SJSA1 (cell line): ENCODE measurements at regions not wholly inside any gene's neighbourhood (a gene's known extent, or its start where the extent isn't known, plus 50 kb on each side); places are given as distances from the start of the nearest gene placed in this dataset.

ENCODE experiments used
- DNase-seq, 2 experiments: peaks; one replicate each; pipeline ENCODE4 v3.0.0-alpha.2; 2015 to 2020; ENCODE audit warnings: low spot score in 2 of 2, low read depth in 1 of 2
- H3K27ac ChIP-seq: fragments of 250-450 bp; sonication (Bioruptor Pico); 2 replicates; pipeline ENCODE4 v1.5.1; 2020; ENCODE audit warnings: mild to moderate bottlenecking, moderate library complexity
- H3K27me3 ChIP-seq: fragments of 250-450 bp; sonication (Bioruptor Pico); replicated peaks from 2 replicates; pipeline ENCODE4 v1.5.1; 2020; ENCODE audit warnings: mild to moderate bottlenecking, moderate library complexity
- H3K36me3 ChIP-seq: fragments of 250-450 bp; sonication (Bioruptor Pico); 2 replicates; pipeline ENCODE4 v1.5.1; 2020; ENCODE audit warnings: mild to moderate bottlenecking
- H3K4me1 ChIP-seq: fragments of 250-450 bp; sonication (Bioruptor Pico); replicated peaks from 2 replicates; pipeline ENCODE4 v1.6.1; 2021; ENCODE audit warnings: mild to moderate bottlenecking
- H3K4me3 ChIP-seq: fragments of 250-450 bp; sonication (Bioruptor Pico); 2 replicates; pipeline ENCODE4 v1.5.1; 2020; ENCODE audit warnings: mild to moderate bottlenecking
- H3K9me3 ChIP-seq: fragments of 250-450 bp; sonication (Bioruptor Pico); replicated peaks from 2 replicates; pipeline ENCODE4 v1.5.1; 2020; ENCODE audit warnings: mild to moderate bottlenecking

DNA sequence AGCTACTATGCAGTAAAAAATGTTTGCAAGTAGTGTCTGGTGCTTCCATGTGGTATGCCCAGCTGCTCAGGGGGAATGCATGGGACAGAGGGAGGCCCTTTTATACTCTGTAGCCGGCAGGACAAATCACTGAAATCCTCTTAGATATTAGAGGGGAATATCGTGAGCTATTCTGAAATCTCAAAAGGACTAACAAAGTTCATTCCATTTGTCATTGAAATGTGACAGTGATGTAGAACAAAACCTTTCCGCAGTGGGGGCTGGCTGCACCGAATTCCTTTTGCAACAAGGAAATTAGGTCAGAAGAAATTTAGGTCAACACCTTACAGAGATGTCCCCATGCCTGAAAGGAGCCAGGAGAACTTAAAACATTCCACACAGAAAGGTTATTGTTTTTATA, 72.4 kb upstream of the MEF2C start:
- Histone ChIP-seq H3K27ac (no peak overlapping the region), H3K9me3 (no peaks in the 10 kb centered on the region), H3K27me3 (no peaks in the 10 kb centered on the region), H3K4me3 (no peak overlapping the region), H3K4me1 (no peaks in the 10 kb centered on the region), H3K36me3 (no peaks in the 10 kb centered on the region)
- no peak for DNase-seq

DNA sequence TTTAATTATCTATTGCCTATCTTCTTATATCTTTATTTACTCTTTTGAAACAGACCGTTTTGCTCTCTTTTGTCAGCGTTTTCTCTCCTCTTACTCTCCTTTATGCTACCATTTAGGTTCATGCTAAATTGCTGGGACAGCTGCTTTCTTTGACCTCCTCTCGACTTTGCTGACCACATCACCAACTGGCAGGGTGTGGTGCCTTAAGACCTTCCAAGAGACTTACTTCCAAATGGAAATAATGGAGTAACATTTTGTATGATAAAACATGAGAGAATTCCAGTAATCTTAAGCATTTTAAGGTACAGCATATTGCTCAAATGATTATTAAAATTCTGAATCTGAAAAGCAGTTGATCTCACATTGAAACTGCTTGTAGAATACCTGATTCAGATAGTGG, 71.5 kb upstream of the MEF2C start:
- no peak overlapping the region for H3K27ac ChIP-seq
- H3K9me3 ChIP-seq, result no peaks in the 10 kb centered on the region
- H3K4me1 ChIP-seq, result no peaks in the 10 kb centered on the region
- no peak for DNase-seq
- no peaks in the 10 kb centered on the region for H3K36me3 ChIP-seq
- H3K27me3 ChIP-seq, result no peaks in the 10 kb centered on the region
- H3K4me3 ChIP-seq, result no peak overlapping the region

DNA sequence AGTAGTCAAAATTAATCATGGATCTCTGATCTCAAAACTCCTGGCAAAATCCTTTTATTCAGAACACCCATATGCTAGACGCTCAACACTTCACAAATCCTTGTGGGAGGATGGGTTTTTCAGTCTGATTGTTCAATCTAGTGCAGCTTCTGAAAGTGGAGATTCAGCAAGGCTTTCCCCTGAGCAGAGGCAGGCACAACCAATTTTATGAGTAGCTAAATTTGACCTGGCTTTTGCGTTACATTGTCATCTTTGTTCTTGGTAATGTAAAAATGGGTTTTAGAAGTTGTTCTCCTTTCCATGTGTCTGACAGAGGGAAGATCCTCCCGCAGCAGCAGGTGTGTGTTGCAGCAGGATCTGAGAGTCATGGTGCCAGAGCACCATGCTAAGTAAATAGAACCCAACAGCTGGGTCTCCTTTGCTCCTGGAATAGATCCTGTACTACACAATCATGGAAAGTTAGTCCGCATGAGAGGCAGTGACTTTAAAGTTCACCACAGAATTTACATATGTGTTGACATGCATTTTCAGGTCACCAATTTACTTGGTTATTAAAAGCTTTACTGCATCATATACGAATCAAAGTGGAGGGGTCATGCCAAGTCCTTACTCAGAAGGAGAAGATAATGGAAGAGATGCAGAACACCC, 70.1 kb upstream of the MEF2C start:
- Histone ChIP-seq H3K9me3 (no peaks in the 10 kb centered on the region), H3K27me3 (no peaks in the 10 kb centered on the region), H3K4me3 (no peak overlapping the region), H3K27ac (no peak overlapping the region), H3K4me1 (no peaks in the 10 kb centered on the region), H3K36me3 (no peaks in the 10 kb centered on the region)
- no peak for DNase-seq

DNA sequence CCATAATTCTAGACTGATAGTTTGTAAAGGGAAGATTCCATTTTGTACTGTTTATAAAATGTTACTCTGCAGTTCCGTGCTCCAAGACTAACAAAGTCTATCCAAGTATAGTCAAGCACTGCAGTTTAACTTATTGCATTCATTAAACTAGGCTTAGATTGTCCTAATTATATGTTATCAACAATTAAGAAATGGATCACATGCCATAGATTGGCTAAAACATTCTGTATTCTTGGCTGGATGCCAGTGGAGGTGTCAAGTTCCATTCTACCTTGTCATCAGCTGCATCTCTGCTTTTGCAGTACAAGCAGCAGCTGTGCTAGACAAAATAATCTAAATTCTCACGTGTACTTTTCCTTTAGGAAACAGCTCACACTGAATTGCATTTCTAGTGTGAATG, 69.4 kb upstream of the MEF2C start:
- no peaks in the 10 kb centered on the region for H3K27me3 ChIP-seq
- H3K27ac ChIP-seq, result no peak overlapping the region
- no peaks in the 10 kb centered on the region for H3K9me3 ChIP-seq
- no peaks in the 10 kb centered on the region for H3K36me3 ChIP-seq
- no peak overlapping the region for H3K4me3 ChIP-seq
- H3K4me1 ChIP-seq, result no peaks in the 10 kb centered on the region
- no peak for DNase-seq

DNA sequence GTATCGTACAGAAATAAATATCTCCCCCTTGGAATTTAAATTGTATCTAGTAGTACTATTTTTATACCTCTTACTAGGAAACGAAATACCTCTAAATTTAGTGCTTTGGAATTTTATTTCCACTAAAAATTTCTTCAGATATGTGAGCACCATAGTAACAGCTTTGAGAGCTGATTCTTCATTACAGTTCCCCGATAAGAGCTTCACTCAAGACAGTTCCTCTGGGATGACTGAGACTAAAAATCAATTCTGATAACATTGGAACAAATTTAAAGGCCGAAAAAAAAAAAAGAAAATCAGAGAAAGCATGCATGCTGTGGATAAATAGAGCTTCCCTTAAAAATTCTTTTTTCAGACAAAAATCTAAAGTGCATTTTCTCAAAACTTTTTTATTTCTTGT, 68.5 kb upstream of the MEF2C start:
- no peak overlapping the region for H3K4me3 ChIP-seq
- no peak overlapping the region for H3K27ac ChIP-seq
- H3K36me3 ChIP-seq, result no peaks in the 10 kb centered on the region
- H3K9me3 ChIP-seq, result no peaks in the 10 kb centered on the region
- no peaks in the 10 kb centered on the region for H3K27me3 ChIP-seq
- no peaks in the 10 kb centered on the region for H3K4me1 ChIP-seq
- no peak for DNase-seq

DNA sequence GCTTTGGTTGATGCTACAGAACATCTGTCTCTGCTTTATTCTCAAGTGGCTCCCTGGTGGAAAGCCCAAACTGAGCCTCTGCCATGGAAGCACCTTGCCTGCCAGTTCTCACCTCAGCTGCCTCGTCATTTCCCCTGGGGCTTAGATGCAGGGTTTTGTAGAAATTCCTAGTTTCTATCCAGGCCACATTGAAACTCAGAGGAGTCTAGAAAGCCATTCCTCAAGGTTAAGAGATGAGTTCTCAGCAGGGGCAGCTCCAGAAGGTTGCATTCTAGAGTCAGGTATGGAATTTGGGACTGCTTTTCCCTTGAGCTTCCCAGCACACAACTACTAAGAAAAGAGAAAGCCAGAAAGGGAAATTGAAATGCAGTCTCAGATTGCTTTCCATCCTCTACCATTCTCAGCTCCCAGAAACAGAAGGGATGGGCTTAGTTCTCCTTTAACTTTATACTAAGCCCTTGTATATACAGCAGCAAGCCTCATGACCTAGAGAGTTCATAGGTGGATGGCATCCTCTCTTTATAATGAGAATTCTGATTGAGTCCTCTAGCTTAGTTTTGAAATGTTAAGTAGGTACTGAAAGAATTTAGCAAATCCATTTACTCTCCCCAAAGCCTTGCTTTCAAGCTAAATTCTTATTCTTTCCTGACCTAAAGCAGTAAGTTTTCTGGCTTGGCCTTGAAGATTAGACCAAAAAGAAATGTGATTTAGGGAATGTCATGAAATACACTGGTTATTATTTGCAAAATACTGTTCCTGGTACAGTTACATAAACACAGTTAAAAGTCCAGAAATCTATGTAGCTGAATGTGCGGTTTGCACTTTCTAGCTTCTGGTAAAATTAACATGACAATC, 66.0 kb upstream of the MEF2C start:
- Histone ChIP-seq H3K4me3 (no peak overlapping the region), H3K4me1 (peaks cover 16% of the 10 kb centered on the region), H3K27me3 (no peaks in the 10 kb centered on the region), H3K36me3 (no peaks in the 10 kb centered on the region), H3K9me3 (no peaks in the 10 kb centered on the region), H3K27ac (no peak overlapping the region)
- no peak for DNase-seq

DNA sequence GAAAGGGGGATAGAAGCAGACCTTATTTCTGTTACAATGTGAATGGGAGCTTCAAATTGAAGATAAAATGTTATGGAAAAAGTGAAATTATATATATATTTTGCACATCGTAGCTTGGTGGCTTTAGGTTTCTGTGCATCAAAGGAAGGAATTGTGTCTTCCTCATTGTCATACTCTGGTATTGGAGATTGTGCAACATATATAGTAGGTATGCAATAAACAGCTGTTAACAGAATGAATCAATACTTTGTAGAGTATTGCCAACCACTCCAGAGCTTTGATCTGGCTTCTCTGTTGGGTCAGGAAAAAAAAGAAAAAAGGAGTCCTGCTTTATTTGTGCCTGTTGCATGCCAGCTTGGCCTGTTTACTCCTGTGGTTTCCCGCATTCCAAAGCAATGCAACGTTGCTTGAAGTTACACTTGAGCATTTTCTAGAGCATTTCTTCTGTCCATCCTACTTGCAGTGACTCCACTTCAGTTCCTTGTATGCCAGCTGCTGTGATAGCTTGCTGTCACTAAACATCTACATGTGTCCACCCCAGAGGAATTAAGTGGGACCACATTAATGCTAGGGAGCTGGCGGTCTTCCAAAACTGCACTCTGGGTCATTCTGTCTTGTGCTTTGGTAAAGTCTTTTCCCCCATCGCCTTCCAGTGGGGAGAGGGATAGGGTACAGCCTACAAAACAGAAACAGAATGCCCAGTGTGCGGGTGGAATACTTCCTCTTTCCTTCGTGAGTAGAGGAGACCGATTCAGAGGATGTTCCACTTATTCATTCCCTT, 62.0 kb upstream of the MEF2C start:
- no peaks in the 10 kb centered on the region for H3K36me3 ChIP-seq
- H3K4me1 ChIP-seq, result peaks cover 50% of the 10 kb centered on the region
- no peaks in the 10 kb centered on the region for H3K27me3 ChIP-seq
- H3K4me3 ChIP-seq, result no peak overlapping the region
- H3K27ac ChIP-seq, result no peak overlapping the region
- peak; percentile 62 to 82 for DNase-seq
- H3K9me3 ChIP-seq, result no peaks in the 10 kb centered on the region

DNA sequence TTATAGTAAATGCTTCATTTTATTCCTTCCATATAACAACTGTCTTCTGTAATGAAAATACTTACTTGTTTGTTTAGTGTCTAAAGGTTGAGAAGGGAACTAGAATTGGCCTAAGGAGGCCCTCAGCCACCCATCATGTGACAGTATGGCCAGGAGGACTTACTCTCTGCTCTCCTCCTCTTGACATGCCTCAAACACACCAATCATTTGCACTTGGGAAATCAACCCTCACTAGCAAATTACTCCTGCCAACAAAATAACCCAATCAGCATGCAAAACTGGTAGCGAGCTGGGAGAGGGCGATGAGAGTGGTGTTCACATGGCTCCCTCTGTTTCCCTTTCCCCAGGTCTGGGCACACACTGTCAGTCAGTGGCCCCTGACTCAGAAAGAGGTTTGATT, 58.6 kb upstream of the MEF2C start:
- H3K4me3 ChIP-seq, result no peak overlapping the region
- H3K27me3 ChIP-seq, result no peaks in the 10 kb centered on the region
- peaks cover 54% of the 10 kb centered on the region for H3K4me1 ChIP-seq
- no peaks in the 10 kb centered on the region for H3K9me3 ChIP-seq
- DNase-seq, result no peak
- H3K27ac ChIP-seq, result peak overlapping the region; percentile 37
- no peaks in the 10 kb centered on the region for H3K36me3 ChIP-seq

DNA sequence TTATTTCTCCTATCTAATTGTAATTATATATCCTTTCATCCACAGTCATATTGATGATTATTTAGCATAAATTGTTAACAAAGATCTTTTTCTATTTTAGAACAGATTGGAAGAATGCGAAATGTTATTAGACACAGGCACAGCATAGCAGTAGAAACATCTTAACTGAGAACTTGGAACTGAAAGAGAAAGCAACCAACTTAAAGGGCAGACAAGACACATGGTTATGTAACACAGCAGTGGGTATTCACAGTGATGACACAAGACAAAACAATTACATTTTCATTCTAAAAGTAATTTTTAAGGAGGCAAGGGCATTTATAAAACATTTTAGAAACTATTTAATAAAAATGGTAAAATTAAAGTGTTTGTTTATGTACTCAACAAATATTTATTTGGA, 57.7 kb upstream of the MEF2C start:
- Histone ChIP-seq H3K4me1 (peaks cover 57% of the 10 kb centered on the region), H3K36me3 (no peaks in the 10 kb centered on the region), H3K9me3 (no peaks in the 10 kb centered on the region), H3K27ac (no peak overlapping the region), H3K4me3 (no peak overlapping the region), H3K27me3 (no peaks in the 10 kb centered on the region)
- no peak for DNase-seq

DNA sequence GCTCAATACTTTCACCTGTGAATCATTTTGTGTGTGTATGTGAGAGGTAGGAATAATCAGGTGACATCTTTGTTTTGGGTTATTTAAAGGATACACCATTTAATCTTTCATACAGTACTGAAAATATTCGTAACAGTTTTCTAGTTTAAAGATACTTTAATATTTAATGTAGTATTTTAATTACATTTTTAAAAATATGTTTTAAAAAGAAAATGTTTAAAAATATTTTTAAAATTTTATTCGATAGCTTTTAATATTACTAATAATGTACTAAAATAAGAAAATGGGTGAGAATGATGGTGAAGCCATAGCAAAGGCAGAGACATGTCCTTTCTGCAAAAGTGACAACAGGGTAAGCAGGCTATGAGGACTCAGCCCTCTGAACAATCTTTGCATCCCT, 56.3 kb upstream of the MEF2C start:
- no peak overlapping the region for H3K27ac ChIP-seq

DNA sequence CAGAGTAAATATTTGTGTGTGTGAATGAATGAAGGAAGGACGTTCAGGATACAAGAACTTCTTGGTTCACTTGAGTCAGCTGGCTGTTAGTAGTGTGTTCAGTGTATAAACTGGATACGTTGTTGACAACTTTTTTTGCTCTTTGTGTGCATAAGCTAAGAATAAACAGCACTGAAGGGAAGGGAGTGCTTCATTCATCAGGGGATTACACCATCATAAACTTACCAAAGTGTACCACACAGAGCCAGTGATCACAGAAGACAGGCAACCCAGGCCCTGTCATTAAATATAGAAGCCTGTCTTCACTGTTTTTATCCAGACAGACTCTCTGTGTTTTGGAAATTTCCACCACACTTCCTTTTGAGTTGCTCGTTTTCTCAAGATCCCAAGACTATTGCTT, 55.5 kb upstream of the MEF2C start:
- no peaks in the 10 kb centered on the region for H3K27me3 ChIP-seq
- H3K4me1 ChIP-seq, result peaks cover 36% of the 10 kb centered on the region
- H3K36me3 ChIP-seq, result no peaks in the 10 kb centered on the region
- no peak overlapping the region for H3K4me3 ChIP-seq
- no peak for DNase-seq
- no peaks in the 10 kb centered on the region for H3K9me3 ChIP-seq
- H3K27ac ChIP-seq, result no peak overlapping the region

More for the DNA sequence above, 56.3 kb upstream of the MEF2C start:
- no peaks in the 10 kb centered on the region for H3K27me3 ChIP-seq
- H3K36me3 ChIP-seq, result no peaks in the 10 kb centered on the region
- peaks cover 44% of the 10 kb centered on the region for H3K4me1 ChIP-seq
- no peak overlapping the region for H3K4me3 ChIP-seq
- no peaks in the 10 kb centered on the region for H3K9me3 ChIP-seq
- DNase-seq, result no peak

DNA sequence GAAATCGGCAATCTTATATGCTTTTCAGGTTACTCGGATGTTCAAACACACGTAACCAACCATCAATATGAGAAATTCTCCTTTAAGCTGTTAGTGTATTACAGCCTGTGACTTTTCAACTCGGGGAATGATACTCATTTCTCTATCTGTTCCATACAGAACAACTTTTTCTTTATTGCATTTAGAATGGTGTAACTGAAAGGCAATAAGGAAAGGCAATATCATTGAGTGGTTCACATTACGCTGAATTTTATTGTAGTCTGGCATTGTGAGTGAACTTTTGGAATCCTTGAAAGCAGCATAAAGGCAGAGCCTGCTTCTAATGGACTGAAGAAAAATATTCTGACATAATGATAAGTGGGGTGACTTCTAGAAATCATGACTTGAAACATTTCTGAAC, 54.4 kb upstream of the MEF2C start:
- H3K4me1 ChIP-seq, result peaks cover 26% of the 10 kb centered on the region
- no peak for DNase-seq
- no peaks in the 10 kb centered on the region for H3K27me3 ChIP-seq
- no peak overlapping the region for H3K27ac ChIP-seq
- H3K36me3 ChIP-seq, result no peaks in the 10 kb centered on the region
- no peaks in the 10 kb centered on the region for H3K9me3 ChIP-seq
- no peak overlapping the region for H3K4me3 ChIP-seq

DNA sequence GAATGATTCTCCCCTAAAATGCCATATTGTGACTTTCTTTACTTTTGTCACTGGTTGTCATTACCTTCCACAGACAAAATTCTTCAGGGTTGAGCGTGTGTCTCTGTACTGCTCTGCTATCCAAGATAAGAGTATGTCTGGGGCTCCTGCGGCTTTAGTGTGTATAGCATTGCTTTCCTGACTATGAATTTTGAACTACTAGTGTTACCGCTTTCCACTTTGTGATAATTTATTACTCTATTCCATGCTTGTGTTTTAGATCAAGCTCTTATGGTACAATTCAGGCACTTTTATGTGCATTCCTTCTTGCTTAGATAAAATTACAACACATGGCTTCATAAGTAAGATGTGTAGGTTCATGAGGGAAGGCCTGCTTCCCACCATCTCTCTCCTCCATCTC, 51.5 kb upstream of the MEF2C start:
- Histone ChIP-seq H3K36me3 (no peaks in the 10 kb centered on the region), H3K4me1 (peaks cover 7% of the 10 kb centered on the region; the same call in 1 of the 2 replicates), H3K27me3 (no peaks in the 10 kb centered on the region), H3K27ac (no peak overlapping the region), H3K9me3 (no peaks in the 10 kb centered on the region), H3K4me3 (no peak overlapping the region)
- DNase-seq, result no peak
